SK-N-SH treated with all-trans-retinoic acid at 6 μM for 48 hours (cell line): ENCODE measurements at regions not wholly inside any gene's neighbourhood (a gene's known extent, or its start where the extent isn't known, plus 50 kb on each side); places are given as distances from the start of the nearest gene placed in this dataset.

Experiments
- PATZ1 ChIP-seq: fragments of 250-450 bp; sonication (Bioruptor Pico); IDR thresholded peaks from 2 replicates; pipeline ENCODE4 v1.8.0; 2020; ENCODE audit warnings: mild to moderate bottlenecking, moderate library complexity, borderline replicate concordance
- TCF4 ChIP-seq: fragments of 250-450 bp; sonication (Bioruptor Pico); IDR thresholded peaks from 2 replicates; pipeline ENCODE4 v1.8.0; 2021; ENCODE audit warnings: mild to moderate bottlenecking, moderate library complexity, borderline replicate concordance
- ZNF8 ChIP-seq: fragments of 450-650 bp; formaldehyde crosslinking; IDR thresholded peaks from 2 replicates; pipeline ENCODE4 v1.5.0; 2020; ENCODE audit warnings: mild to moderate bottlenecking, moderate library complexity

- no peak for TF ChIP-seq PATZ1 (CRISPR knock-in tag)
- no peak for TF ChIP-seq TCF4 (CRISPR knock-in tag)
- no peak for TF ChIP-seq ZNF8 (CRISPR knock-in tag)
These were observed 1055.5 kb upstream of the KLHL29 start for GRCh38 chr2:22329211-22330154.
